Testis (tissue), 2 donors: ENCODE measurements at regions not wholly inside any gene's neighbourhood (a gene's known extent, or its start where the extent isn't known, plus 50 kb on each side); places are given as distances from the start of the nearest gene placed in this dataset.

Experiments
- CTCF ChIP-seq, 3 experiments: fragments of 450-650 bp in 2 of 3; fragments of 200-600 bp in 1 of 3; sonication (generic) in 1 of 3; IDR thresholded peaks; one replicate each; pipeline ENCODE4 v1.5.1; 2016 to 2019; ENCODE audit warnings: antibody characterized with exemption in 3 of 3, mild to moderate bottlenecking in 2 of 3, moderate library complexity in 1 of 3
- POLR2A ChIP-seq: fragments of 450-650 bp; IDR thresholded peaks from one replicate; pipeline ENCODE4 v1.6.1; 2017; ENCODE audit warnings: antibody characterized with exemption, mild to moderate bottlenecking, moderate library complexity

DNA sequence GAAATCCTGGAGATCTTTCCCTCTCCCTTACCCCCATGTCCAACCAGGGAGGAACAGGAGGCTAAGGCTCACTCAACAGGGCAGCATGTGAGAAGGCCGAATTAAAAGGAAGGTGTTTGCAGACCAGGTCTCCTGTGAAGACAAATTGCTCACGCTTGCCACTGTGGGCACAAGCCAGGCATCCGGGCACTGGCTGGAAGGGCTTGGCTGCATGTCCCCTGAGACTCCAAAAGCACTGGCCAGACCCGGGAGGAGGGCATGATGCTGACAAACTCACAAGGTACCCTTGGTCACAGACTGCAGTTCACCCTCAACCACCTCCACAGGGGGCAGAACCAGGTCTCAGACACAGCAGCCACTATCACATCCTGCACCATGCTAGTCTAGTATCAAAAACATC, 113.7 kb upstream of the NSMCE3 start:
- no peak for TF ChIP-seq POLR2A
- no peak for TF ChIP-seq CTCF (IDR thresholded peaks at IDR 0.05)
